ENCODE measurements at regions not wholly inside any gene's neighbourhood (a gene's known extent, or its start where the extent isn't known, plus 50 kb on each side); places are given as distances from the start of the nearest gene placed in this dataset.

DNA sequence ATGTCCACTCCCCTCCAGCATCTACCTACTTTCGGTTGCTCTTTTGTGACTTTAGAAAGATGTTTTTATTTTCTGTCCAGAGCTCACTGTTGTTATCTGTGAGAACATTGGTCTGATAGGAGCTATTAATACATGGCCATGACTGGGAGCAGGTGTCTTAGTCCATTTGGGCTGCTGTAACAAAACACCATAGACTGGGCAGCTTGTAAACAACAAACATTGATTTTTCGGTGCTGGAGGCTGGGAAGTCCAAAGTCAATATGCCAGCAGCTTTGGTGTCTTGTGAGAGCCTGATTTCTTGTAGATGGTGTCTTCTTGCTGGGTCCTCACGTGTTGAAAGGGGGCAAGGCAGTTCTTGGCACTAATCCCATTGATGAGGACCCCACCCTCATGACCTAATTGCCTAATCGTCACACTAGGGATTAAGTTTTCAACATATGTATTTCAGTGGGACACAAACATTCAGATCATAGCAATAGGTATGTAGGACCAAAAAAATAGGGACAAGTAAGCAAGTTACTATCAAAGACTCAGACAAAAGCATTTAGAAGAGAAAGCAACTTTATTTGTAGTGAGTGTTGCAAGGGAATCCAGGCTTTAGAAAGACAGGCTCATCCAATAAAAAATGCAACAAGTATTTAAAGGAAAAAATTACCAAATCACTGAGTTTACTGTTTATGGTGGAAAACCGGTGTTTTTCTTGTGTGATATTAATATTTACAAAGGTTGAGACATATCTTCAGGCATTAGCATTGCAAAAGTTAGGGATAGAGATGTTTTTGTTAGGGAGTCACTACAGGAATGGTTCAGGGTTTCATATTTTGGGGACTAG lies 55.2 kb upstream of the WDR26 start:
- TF ChIP-seq, protein P1, sequence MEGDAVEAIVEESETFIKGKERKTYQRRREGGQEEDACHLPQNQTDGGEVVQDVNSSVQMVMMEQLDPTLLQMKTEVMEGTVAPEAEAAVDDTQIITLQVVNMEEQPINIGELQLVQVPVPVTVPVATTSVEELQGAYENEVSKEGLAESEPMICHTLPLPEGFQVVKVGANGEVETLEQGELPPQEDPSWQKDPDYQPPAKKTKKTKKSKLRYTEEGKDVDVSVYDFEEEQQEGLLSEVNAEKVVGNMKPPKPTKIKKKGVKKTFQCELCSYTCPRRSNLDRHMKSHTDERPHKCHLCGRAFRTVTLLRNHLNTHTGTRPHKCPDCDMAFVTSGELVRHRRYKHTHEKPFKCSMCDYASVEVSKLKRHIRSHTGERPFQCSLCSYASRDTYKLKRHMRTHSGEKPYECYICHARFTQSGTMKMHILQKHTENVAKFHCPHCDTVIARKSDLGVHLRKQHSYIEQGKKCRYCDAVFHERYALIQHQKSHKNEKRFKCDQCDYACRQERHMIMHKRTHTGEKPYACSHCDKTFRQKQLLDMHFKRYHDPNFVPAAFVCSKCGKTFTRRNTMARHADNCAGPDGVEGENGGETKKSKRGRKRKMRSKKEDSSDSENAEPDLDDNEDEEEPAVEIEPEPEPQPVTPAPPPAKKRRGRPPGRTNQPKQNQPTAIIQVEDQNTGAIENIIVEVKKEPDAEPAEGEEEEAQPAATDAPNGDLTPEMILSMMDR (IDR thresholded peaks at IDR 0.05) = no peak
- TF ChIP-seq POLR2A (IDR thresholded peaks at IDR 0.05) = no peak

Data from body of pancreas (tissue), 4 donors.